Activated T-helper 1 cell treated with Interleukin-2 at 50 U/mL for 16 hours (primary cell): ENCODE measurements at regions not wholly inside any gene's neighbourhood (a gene's known extent, or its start where the extent isn't known, plus 50 kb on each side); places are given as distances from the start of the nearest gene placed in this dataset.

Experiments used
- DNase-seq: peaks from one replicate; pipeline ENCODE4 v3.0.0-alpha.2; 2020; ENCODE audit warnings: low read depth

GRCh38 chr5:69033690-69034089 is 60.1 kb upstream of the SLC30A5 start:
- DNase-seq, result no peak

GRCh38 chr5:69034898-69035297 is 58.9 kb upstream of the SLC30A5 start:
- no peak for DNase-seq

GRCh38 chr5:69035665-69036064 is 58.1 kb upstream of the SLC30A5 start:
- DNase-seq, result no peak

GRCh38 chr5:69038539-69038938 is 55.3 kb upstream of the SLC30A5 start:
- no peak for DNase-seq

GRCh38 chr5:69039829-69040228 is 54.0 kb upstream of the SLC30A5 start:
- no peak for DNase-seq

GRCh38 chr5:69042500-69042899 is 51.3 kb upstream of the SLC30A5 start:
- DNase-seq, result no peak

DNA sequence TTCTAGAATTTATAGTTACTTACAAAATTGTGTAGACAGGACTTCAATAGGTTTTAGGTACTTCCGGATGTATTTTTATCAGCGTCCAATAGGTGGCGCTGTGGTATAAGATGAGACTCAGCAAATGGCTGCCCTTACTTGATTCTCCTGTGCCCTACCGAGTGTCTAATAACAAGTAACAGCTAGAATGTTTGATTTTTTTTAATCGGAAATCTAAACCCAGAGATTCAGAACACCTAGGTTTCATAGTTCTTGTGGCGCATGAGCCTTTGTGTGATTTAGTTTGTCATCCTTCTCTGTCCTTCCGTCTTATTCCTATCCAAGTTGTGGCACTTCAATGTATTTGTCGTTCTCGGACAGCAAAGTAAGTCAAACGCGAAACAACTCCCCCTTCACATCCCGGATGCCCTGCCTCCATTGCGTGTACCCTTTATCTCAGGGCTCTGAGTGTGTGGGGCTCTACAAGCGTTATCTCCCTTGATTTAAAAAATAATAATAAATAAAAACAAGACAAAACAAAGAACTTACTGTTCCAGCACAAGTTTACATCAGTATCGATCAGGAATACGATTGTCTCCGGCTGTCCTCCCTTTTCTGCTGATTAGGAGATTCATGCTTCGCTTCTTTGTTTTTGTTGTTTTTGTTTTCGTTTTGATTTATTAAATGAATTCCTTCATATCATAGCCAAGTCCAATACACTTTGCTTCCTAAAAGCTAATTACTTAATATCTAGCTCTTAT is 50.7 kb upstream of the SLC30A5 start:
- DNase-seq, result peak; percentile 63

GRCh38 chr5:69043655-69043996 is 50.2 kb upstream of the SLC30A5 start:
- DNase-seq, result no peak
